NT2/D1 (cell line): ENCODE measurements at regions not wholly inside any gene's neighbourhood (a gene's known extent, or its start where the extent isn't known, plus 50 kb on each side); places are given as distances from the start of the nearest gene placed in this dataset.

ENCODE experiments used
- SUZ12 ChIP-seq: IDR thresholded peaks from 2 replicates; pipeline ENCODE4 v1.6.1; 2011; ENCODE audit not compliant: insufficient read length, insufficient read depth; ENCODE audit errors: extremely low read depth
- YY1 ChIP-seq: IDR thresholded peaks from 2 replicates; pipeline ENCODE4 v1.6.1; 2011; ENCODE audit not compliant: insufficient read length, insufficient read depth
- ZNF274 ChIP-seq: IDR thresholded peaks from 2 replicates; pipeline ENCODE4 v1.6.1; 2011; ENCODE audit warnings: mild to moderate bottlenecking, low read depth, low read length

DNA sequence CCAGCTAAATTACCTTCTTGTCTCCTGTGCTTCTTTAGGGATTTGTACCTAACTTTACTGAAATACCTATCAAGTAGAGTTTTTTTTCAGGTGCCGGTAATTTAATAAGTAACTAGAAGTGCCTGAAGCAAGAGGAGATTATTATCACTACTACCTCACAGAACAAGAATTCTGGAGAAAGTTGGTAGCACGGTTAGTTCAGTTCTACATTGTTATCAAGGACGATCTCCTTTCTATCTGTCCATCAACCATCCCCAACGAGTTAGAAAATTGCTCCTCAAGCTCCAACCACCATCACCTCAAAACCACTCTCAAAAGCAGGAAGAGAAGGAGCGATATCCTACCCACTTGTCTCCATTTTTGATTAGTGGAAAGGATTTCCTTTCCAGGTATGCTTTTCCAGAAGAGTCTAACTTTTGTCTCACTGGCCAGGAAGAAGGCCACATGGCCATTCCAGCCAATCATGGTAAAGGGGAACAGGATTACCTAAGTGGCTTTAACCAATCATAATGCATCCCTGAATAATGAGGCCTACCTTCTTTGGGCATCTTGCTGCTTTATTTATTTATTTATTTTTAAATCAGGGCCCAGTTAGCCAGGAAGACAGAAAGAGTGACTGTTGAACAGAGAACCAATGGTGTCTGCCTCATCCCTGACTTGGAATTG, 265.2 kb downstream of the SNX13 start:
- TF ChIP-seq SUZ12 (no peak), YY1 (no peak), ZNF274 (no peak)
